HG02759 (cell line): ENCODE measurements at regions not wholly inside any gene's neighbourhood (a gene's known extent, or its start where the extent isn't known, plus 50 kb on each side); places are given as distances from the start of the nearest gene placed in this dataset.

ENCODE experiments used
- ATAC-seq: cut with Tn5 transposase; IDR thresholded peaks from one replicate; pipeline ENCODE4 v1.9.1; 2021; ENCODE audit warnings: mild to moderate bottlenecking, moderate library complexity; ENCODE audit not compliant: unreplicated experiment

DNA sequence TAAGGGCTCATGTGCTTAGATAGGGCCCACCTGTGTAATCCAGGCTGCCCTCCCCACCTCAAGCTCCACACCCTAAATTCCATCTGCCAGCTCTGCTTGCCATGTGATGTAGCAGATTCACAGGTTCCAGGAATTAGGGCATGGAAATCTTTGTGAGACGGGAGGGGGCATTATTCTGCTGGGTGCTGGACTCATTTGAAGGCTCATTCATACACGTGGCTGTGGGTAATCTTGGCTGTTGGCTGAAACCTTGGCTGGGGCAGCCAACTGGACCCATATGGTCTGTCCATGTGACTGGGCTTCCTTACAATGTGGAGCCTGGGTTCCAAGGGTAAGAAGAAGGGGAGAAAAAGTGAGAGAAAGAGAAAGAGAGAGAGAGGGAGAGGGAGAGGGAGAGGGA lies 115.1 kb downstream of the CYLD start:
- no peak for ATAC-seq

GRCh38 chr16:50853329-50853728 lies 111.4 kb downstream of the CYLD start:
- no peak for ATAC-seq
